Kidney capillary endothelial cell (primary cell): ENCODE measurements at regions not wholly inside any gene's neighbourhood (a gene's known extent, or its start where the extent isn't known, plus 50 kb on each side); places are given as distances from the start of the nearest gene placed in this dataset.

Experiments used
- DNase-seq: peaks from one replicate; pipeline ENCODE4 v3.0.0-alpha.2; 2018; ENCODE audit warnings: low spot score

DNA sequence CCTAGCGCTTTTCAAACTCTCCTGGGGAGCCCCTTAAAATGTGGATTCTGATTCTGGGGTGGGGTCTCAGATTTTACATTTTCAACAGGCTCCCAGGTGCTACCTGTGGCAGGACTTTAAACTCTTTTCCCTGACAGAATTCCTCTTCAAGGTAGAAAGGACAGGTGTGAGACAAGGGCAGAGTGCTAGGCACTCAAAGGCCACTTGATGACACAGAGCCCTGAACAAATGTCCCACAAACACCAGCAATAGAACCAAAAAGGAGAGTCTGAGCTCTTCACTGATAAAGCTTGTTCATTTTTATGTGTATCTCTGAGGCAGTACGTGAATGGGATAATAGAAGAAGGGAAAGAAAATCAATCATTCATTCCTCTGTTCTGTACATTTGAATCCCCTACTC, 77.7 kb upstream of the PELI1 start:
- no peak for DNase-seq

DNA sequence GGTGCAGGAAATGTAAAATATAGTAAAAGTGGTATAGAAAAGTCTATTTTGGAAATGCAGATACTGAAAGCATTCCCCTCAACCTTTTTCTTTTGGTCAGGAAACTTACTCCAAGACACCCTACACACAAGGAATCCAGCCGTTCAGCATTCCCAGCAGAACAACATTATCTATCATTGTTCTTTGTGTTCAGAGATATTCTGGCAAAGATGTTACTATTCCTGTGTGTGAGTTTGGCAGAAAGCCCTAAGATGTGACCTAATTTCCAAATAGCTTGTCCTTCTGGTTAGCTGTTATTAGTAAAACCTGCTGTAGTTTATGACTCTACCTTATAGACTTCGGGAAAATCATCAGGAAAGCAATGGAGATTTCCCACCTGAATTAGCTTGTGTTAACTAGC, 78.1 kb upstream of the PELI1 start:
- DNase-seq, result no peak

DNA sequence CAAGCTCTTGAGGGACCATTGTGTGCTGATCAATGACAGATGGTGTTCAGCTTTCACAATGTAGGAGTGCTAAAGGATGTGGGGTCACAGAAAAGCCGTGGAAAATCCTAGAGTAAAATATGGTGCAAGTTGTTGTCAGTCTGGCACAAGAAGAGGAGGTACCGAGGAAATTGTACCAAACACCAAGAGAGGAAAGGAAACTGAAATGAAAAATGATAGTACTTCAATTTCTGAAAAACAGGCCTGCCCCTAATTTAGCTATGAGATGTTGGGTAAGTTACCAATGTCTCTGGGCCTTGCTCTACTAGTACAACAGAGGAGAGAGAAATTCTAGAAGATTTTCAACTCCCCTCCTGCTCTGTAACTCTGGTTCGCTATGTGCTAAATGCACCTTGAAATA, 78.8 kb upstream of the PELI1 start:
- DNase-seq, result no peak

DNA sequence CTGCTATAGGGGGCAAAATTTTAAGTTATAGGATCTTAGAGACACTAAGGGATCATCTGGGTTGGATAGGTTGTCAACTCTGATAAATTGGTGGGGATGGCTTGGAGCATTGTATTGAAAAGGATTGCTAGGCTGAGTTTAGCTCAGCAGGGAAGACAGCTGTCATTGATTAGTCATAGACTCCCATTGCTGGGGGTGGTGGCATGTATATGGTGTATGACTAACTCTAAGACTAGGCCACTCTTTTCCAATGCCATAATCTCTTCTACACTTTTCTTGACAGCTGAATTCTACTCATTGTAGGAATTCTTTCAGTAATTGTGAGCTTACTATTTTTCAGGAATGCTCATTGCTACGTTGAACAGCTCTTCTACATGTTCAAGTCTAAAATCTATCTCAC, 81.3 kb upstream of the PELI1 start:
- DNase-seq, result no peak

DNA sequence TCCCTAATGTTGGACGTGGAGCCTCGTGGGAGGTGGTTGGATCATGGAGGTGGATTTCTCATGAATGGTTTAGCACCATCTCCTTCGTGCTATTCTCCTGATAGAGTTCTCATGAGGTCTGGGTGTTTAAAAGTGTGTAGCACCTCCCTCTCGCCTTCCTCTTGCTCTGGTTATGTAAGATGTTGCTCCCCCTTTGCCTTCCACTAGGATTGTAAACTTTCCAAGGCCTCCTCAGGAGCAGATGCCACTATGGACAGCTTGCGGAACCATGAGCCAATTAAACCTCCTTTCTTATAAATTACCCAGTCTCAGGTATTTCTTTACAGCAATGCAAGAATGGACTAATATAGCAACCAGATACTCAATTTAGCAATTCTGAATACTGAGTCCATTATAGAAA, 82.4 kb upstream of the PELI1 start:
- no peak for DNase-seq

DNA sequence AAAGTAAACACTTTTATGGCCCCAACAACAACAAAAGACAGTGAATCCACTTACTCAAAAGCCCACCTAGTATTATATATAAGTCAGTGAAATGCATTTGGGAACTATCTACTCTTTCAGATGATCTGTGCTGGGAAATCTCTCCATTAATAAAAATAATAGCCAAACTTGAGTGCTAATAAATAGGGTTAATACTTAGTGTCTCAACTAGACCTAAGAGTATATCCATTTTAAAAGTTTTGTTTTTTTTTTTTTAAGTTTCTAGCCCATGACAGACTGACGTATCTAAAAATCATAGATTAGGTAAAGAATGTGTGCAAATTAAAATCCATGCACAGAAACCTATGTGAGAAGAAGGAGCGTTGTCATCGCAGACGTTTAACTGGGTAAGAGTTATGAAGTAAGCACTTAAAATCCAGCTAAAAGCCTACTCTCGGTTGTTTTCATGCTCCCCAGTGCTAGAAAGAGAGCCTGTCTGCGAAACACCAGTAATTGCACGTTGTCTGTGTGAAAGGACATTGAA, 83.4 kb upstream of the PELI1 start:
- no peak for DNase-seq

DNA sequence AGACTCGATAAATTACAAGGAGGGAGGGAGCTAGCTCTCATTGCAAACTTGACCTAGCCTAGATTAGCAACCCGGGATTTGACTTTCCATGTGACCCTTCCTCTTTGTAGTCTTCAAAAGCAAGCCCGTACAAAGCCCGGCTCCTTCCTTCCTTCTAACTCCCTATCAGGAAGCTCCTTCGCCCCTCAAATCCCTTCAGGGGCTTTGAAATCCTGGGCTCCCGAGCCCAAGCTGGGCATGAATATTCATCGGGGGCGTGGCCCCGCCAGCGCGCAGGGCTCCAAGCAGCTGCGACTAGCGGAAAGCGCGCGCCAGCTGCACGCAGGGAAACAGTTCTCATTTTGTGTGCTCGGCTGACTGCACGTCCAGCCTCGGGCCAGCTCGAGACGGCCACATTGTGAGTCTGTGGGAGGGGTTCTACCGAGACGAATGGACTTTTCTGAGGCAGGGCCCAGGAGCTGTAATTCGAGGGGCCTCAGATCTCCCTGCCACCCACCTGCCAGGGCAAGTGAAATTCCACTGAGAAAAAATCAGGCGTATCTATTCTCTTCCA, 84.0 kb upstream of the PELI1 start:
- peak; percentile 53 for DNase-seq

DNA sequence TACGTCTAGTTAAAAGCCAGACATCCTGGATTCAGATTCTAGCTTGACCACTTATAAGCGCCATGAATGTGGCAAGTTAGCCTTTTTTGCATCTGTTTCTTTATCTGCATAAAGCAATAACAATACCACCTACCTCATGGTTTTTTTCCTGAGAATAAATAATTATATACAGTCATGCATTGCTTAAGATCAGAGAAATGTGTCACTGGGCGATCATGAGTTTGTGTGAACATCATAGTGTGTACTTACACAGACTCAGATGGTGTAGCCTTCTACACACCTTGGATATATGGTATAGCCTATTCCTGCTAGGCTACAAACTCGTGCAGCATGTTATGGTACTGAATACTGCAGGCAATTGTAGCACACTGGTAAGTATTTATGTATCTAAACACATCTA, 84.7 kb upstream of the PELI1 start:
- no peak for DNase-seq

DNA sequence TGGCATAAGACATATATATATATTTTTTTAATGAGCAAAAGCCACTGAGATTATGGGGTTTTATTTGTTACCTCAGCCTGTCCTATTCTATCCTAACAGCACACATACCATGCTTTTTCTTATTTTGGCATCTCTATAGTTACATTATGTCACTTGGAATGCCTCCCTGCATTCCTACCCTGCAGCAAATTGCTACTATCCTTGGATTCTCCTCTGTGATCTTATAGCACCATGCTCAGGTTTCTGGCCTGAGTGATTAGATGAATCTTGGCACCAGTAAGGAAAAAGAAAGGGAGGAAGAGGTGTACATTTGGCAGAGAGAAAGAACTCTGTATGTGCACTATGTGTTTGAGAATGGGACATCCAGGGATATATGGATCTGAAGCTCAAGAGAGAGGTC, 86.3 kb upstream of the PELI1 start:
- DNase-seq, result no peak

DNA sequence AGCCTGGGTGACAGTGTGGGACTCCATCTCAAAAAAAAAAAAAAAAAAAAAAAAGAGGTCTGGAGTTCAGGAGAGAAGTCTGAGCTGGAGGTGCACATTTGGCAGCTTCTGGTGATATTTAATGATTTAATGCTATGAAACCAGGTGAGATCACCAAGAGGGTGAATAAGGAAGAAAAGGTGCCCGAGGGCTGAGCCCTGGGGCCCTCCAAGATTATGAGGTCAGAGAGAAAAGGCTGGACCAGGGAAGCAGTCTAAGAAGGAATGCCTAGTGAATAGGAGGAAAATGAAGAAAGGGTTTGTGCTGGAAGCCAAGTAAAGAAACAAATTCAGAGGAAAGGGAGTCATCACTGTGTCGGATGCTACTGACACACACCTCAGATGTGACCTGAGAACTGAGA, 88.0 kb upstream of the PELI1 start:
- no peak for DNase-seq

DNA sequence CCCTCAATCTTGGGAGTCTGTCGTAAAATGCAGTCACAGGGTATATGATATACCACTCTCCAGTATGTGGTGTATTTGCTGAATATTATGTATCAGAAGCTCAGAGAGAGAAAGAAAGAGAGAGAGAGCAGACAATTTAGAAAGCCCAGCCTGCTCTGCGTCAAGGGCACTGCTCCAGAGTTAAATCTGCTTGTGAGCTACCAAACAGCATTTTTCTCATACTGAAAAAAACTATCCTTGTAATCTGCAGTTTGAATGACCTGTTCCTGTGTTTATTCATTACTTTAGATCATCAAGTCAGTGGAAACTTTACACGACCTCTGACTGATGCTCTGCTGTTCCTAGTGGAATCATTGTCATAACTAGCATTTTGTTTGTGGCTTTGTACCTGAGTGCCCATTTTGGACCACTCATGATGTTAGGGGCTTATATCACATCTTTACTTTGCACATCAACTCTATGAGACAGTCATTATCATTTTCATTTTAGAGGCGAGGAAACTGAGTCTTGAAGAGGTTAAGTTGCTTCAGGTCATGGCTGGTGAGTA, 89.2 kb upstream of the PELI1 start:
- no peak for DNase-seq

DNA sequence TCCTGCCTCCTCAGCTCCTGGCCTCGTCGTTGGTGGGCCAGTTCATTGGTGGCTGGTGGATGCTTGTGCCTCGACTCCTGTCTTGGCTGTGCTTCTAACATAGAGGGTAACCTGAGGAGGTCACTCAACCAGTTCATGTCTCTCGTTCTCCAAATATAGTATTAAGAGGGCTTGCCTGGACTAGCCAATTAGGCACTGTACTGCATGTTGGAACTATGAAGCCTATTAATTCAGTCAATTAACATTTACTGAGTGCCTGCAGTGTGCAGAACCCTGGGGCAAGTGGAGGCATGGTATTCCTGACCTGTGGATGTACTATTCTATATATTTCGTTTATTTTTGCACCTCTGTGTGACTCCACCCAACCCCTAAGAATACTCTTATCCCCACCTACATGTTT, 89.9 kb upstream of the PELI1 start:
- no peak for DNase-seq

DNA sequence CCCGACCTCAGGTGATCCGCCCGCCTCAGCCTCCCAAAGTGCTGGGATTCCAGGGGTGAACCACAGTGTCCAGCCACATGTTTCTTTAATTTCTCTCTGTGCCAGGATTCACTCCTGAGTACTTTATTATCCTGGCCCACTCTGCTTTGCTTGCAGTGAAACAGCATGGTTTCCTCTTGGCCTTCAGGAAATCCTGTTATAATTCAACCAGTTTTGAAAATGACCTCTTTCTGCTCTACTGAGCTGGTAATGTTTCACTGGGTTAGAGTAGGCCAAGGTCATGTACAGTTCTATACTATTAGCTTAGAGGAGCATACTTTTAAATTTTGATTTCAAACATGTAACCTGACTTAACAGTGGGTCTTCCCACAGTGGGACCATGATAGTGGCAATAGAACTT, 90.6 kb upstream of the PELI1 start:
- no peak for DNase-seq

DNA sequence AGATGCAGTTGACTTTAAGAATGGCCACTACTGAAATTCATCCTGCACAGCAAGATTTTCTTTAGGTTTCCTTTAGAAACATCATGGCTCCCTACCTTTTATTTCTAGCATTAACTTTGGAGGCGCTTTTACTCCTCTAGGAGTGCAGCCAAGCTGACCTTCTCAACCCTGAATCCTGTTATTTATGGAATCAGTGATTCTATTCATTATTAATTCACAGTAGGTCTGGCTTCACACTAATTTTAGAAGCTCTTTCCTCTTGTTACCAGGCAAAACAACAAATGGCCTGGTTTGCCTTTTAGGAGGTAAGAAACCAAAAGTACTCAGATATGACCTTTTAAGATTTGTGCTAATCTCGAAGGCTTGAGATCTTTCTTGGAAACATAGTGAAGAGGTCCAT, 93.0 kb upstream of the PELI1 start:
- no peak for DNase-seq

DNA sequence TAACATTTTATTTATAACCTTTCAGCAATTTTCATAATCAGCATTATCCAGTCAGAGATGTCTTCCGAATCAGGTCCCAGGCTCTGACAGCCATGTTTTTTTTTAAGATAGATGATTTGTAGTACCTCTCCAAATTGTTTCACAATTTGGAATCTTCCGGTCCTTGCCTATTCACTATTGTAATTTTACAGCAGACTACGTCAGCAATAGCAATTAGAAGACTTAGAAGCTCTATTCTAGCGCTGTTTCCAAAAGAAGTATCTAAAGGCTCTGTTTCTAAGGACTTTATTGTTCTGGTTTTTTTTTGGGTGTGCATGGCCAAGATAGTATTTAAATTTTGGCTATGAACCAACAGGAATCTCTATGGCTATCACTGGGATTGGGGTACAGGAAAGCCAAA, 94.6 kb upstream of the PELI1 start:
- no peak for DNase-seq

DNA sequence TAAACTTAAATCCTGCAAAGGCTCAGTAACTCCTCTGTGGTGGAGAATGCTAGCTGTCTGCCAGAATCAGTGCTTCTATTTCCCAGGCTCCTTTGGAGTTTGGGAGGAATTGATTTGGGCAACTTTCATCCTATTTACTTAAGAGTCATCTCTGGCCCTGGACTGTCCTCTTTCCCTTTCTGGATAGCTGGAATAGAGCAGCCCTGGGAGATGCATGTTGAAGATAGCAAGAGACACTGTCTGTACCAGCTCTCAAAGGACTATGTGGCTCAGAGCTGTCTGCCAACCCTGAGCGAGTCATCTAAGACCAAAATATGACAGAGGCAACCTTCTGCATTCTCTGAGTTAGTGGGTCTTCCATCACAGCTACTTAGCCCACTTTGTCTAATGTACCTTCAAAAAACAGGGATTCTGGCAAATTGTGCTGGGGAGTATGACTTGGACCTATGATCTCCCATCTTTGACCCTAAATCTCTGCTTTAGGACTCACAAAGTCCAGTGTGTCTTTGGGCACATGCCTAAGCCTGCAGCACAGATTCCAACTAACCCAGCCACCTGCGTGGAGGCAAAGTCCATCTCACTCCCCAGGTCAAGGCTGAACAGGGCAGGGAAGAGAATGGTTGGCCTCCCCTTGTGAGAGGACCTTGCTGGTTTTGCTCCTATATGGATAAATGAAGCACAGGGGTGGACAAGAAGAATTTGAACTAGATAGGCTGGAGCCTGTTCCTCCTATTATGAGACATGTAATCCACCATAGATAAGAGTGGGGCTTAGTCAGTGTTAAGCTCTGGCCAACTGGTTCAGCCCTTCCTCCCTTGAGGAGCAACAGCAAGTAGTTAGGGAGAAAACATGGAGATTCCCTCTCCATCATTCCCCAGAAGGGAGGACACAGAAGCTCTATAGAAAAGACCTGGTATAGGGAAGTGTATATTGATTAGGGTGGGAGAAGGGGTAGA, 99.1 kb upstream of the PELI1 start:
- DNase-seq, result no peak

DNA sequence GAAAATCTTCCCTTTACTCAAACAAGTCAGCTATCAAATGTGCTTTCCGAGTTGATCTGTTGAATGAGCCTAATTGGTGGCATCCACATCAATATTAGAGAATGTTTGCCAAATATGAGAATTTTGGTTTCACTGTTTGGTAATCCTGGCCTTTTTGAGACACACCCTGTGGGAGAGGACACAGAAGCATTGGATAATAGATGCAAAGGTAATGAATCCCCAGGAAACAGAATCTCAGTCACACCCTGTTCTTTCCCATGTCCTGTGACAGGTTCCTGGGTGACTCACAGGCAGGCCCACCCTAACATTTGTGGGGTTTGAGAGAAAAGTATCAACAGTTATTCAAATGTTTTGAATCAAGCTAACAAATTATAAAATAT, 99.8 kb upstream of the PELI1 start:
- DNase-seq, result no peak

DNA sequence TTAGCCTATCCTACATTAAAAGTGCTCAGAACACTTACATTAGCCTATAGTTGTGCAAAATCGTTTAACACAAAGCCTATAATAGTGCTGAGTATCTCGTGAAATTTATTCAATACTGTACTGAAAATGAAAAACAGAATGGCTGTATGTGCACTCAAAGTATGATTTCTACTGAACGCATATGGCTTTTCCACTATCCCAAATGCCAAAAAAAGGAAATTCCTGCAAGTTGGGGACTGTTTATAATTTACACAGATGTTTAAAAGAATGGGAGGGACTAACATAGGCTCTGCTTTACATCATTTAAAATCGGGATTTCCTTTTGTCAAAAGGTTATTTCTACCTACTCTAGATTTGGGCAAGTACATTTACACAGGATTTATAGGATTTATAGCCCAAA, 101.4 kb upstream of the PELI1 start:
- DNase-seq, result no peak

DNA sequence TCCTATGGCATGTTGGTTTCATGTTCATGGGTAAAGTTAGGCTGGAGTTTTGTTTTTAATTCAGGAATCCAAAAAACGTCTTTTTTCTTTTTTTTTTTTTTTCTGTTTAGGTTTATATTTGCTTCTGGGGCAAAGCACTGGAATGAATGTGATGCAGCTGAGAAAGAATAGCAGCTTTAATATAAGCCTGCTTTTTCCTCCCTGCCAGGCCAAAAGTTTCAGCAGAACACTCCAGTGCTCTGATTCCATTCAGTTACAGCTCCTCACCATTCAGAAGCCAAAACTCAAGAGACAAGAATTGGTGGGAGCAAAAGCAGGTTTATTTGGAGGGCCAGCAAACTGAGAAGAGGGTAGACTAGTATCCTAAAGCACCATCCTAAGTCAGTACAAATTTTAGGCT, 102.7 kb upstream of the PELI1 start:
- no peak for DNase-seq

DNA sequence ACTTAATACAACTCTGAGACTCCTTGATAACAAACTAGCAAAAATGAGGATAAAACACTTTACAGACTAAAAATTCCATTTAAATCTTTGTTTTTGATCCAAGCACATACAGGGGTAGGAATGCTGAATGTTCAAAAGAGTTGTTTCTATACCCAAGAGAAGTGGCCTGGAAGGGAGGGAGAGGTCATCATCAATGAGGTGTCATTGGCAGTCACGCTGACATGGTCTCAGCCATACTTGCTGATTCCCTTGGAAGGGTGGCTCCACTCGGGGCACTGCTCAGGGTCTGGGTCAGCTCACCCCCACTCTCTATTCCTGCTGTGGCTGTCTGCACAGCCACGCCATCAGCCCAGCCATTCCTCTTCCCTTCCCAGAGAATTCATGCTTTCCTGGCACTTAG, 105.2 kb upstream of the PELI1 start:
- no peak for DNase-seq

DNA sequence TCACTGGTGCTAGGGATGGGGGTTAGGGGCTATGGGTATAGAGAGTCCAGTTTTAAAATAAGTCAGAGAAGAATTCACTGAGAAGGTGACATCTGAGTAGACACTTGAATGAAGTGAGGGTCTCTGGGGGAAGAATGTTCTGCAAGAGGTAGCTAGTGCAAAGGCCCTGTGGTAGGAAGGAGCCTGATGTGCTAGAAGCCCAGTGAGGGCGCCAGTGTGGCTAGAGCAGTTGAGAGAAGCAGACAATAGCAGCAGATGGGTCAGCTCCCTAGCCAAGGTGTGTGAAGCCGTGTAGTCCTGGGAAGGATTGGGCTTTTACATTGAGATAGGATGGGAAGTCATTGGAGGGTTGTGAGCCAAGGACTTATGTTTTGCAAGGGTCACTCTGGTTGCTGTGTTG, 105.8 kb upstream of the PELI1 start:
- no peak for DNase-seq

DNA sequence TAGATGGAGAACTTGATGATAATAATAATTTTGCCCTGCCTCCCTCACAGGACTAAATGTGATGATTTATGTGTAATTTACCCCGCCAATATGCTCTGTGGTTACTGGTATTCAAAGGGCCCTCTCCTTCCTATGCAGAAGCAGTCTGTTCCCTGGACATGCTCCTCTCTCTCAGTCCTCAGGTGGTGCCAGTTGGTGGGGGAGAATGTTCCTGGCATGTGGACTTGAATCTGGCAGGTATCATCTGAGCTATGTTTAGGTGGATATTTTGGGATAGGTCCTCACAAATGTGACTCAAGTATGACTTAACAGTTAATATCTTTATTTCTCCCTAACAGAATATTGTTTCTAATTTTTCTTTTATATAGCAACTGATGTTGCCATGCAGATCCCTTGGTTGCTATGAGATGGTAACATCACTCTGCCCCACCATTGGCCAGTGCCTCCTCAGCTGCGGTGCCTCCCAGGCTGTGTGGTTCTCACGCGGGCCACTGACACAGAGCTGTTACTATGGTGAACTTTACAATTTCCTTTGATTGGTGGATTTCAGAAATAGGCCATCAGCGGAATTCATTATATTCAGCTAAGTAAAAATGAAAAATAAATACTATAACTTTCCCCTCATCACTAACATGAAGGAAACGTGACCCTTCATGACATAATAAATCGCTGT, 106.7 kb upstream of the PELI1 start:
- no peak for DNase-seq
